HG02885 (cell line): ENCODE measurements at regions not wholly inside any gene's neighbourhood (a gene's known extent, or its start where the extent isn't known, plus 50 kb on each side); places are given as distances from the start of the nearest gene placed in this dataset.

ENCODE experiments used
- ATAC-seq: cut with Tn5 transposase; IDR thresholded peaks from one replicate; pipeline ENCODE4 v1.9.1; 2021; ENCODE audit warnings: mild to moderate bottlenecking; ENCODE audit not compliant: unreplicated experiment, poor library complexity

GRCh38 chr3:96086018-96086417 lies 728.4 kb upstream of the EPHA6 start:
- ATAC-seq = no peak

GRCh38 chr3:96101006-96101560 lies 713.3 kb upstream of the EPHA6 start:
- no peak for ATAC-seq

- ATAC-seq = no peak
Measured at GRCh38 chr3:96106701-96107100, 707.7 kb upstream of the EPHA6 start.
